ENCODE measurements at regions not wholly inside any gene's neighbourhood (a gene's known extent, or its start where the extent isn't known, plus 50 kb on each side); places are given as distances from the start of the nearest gene placed in this dataset.

DNA sequence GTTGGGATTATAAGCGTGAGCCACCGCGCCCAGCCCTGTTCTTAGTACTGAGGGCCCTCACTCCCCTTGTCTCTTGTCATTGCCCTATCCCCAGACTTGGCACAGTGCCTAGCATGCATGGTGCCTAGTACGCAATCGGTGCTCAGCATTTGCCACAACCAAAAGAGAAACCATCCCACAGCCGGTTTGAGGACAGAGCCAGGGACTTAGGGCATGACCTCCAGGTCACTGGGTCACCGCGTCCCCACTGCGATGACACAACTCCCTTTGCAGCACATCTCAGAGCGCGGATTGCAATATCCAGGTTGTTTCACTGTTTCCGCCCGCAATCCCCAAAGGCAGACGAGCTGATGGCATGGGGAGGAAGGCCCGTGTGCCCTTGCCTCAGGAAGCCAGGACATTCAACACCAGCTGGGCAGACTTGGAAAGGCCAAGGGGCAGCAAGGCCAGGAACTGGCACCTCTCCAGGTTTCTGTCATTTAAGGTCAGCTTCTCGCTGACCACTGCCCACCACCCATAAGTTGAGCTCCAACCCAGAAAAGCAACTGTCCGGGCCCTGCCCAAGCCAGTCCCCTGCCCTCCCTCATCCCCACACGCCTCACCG lies 274.5 kb downstream of the MRTFB start:
- DNase-seq (ENCODE audit: low read depth), result no peak
- TF ChIP-seq, protein P1, sequence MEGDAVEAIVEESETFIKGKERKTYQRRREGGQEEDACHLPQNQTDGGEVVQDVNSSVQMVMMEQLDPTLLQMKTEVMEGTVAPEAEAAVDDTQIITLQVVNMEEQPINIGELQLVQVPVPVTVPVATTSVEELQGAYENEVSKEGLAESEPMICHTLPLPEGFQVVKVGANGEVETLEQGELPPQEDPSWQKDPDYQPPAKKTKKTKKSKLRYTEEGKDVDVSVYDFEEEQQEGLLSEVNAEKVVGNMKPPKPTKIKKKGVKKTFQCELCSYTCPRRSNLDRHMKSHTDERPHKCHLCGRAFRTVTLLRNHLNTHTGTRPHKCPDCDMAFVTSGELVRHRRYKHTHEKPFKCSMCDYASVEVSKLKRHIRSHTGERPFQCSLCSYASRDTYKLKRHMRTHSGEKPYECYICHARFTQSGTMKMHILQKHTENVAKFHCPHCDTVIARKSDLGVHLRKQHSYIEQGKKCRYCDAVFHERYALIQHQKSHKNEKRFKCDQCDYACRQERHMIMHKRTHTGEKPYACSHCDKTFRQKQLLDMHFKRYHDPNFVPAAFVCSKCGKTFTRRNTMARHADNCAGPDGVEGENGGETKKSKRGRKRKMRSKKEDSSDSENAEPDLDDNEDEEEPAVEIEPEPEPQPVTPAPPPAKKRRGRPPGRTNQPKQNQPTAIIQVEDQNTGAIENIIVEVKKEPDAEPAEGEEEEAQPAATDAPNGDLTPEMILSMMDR (IDR thresholded peaks at IDR 0.05; ENCODE audit: control insufficient read depth, insufficient read depth, low read depth, low read length, missing control alignments), result no peak

DNA sequence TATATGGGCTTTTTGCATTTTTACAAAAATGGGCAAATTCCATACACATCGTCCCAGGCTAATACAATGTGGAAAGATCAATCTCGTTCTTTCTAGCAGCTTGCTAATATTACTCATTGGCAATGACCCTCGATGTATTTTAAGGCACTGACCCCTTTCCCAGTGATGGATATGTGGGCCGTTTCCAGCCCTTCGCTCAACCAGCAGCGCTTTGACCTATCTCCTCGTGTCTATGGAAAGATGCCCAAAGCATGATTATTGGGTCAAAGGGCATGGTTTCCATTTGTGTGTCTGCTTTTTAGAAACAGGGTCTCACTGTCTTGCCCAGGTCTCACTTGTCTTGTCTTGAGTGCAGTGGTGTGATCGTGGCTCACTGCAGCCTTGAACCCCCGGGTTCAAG lies 273.8 kb downstream of the MRTFB start:
- no peak for DNase-seq (ENCODE audit: low read depth)

More for the DNA sequence above, 274.5 kb downstream of the MRTFB start:
- no peak overlapping the region for H3K4me3 ChIP-seq (ENCODE audit: control insufficient read depth, low read depth, low read length)

DNA sequence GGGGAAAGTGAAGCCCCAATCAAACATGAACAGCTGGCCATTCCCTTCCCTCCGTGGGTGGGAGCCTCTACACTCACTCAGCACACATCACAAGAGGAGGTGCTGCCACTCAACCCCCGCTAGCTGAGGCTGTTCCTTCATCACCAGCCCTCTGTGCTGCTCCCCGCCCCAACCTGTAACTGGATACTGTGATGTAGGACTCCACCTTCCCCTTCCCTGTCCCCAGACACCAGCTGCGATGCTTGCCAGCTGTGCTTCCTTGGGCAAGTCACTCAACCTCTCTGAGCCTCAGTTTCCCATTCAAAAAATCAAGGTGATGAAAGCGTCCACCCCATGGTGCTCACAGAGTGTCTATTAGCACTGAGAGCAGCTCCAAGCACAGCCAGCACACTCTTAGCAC lies 273.2 kb downstream of the MRTFB start:
- H3K4me3 ChIP-seq (ENCODE audit: control insufficient read depth, low read depth, low read length), result no peak overlapping the region
- DNase-seq (ENCODE audit: low read depth), result no peak
- TF ChIP-seq, protein P1 (IDR thresholded peaks at IDR 0.05; ENCODE audit: control insufficient read depth, insufficient read depth, low read depth, low read length, missing control alignments), result no peak

More for the DNA sequence above, 273.8 kb downstream of the MRTFB start:
- H3K4me3 ChIP-seq (ENCODE audit: control insufficient read depth, low read depth, low read length), result no peak overlapping the region
- TF ChIP-seq, protein P1 (IDR thresholded peaks at IDR 0.05; ENCODE audit: control insufficient read depth, insufficient read depth, low read depth, low read length, missing control alignments), result no peak

DNA sequence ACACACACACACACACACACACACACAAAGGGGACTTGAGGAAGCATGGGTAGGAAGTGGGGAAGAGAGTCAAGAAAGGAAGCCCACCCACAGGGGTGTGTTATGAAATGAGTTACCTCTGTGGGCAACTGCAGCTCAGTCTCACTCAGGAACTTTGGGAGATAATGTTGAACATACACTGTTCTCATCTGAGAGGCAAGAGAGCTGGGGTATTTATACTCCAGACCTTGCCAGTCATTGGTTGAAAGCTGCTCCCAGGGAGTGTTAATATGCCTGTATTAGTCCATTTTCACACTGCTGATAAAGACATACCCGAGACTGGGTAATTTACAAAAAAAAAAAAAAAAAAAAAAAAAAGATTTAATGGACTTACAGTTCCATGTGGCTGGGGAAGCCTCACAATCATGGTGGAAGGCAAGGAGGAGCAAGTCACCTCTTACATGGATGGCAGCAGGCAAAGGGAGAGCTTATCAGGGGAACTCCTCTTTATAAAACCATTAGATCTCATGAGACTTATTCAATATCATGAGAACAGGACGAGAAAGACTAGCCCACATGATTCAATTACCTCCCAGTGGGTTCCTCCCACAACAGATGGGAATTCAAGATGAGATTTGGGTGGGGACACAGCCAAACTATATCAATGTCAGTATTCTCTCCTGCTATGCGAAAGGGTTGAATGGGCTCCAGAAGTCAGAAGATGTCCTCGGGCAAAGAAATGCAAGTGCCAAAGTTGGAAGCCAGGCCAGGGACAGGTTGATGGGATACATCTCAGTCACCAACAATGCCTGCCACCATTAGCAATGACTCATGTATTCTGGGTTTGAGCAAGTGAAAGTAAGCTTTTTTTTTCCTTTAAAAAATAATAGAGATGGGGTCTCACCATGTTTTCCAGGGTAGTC lies 270.5 kb downstream of the MRTFB start:
- DNase-seq (ENCODE audit: low read depth), result no peak
- no peak overlapping the region for H3K4me3 ChIP-seq (ENCODE audit: control insufficient read depth, low read depth, low read length)
- TF ChIP-seq, protein P1 (IDR thresholded peaks at IDR 0.05; ENCODE audit: control insufficient read depth, insufficient read depth, low read depth, low read length, missing control alignments), result no peak

DNA sequence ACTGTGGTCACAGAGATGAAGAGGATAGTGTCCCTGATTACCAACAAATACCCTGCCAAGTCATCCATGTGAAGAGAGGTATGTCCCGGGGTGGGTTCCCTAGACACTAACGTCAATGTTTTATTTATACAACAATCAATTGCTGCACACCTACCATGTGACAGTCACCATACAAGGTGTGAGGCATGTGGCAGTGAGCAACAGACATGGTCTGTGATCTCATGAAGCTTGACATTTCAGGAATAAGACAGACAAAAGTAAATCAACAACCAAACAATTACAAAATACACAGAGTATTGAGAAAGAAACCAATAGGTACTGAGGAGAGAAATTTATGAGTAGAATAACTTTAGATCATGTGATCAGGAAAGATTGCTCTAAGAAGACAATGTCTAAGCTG lies 268.6 kb downstream of the MRTFB start:
- no peak for DNase-seq (ENCODE audit: low read depth)
- H3K4me3 ChIP-seq (ENCODE audit: control insufficient read depth, low read depth, low read length), result no peak overlapping the region
- TF ChIP-seq, protein P1 (IDR thresholded peaks at IDR 0.05; ENCODE audit: control insufficient read depth, insufficient read depth, low read depth, low read length, missing control alignments), result no peak

DNA sequence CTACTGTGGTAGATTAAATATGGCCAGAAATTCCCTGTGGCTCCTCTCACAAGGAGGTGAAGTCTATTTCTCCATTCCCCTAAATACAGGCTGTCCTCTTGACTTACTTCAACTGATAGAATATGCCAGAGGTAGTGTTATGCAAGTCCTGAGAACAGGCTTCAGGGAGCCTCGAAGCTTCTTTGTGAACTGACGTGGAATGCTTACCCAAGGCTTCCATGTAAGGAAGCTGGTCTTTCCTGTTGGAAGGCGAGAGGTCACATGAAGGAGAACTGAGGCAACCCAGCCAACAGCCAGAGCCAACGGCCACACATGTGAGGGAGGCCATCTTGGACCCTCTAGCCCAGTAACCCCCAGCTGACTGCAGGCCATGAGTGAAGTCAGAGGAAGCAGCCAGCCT lies 267.9 kb downstream of the MRTFB start:
- H3K4me3 ChIP-seq (ENCODE audit: control insufficient read depth, low read depth, low read length), result no peak overlapping the region
- TF ChIP-seq, protein P1 (IDR thresholded peaks at IDR 0.05; ENCODE audit: control insufficient read depth, insufficient read depth, low read depth, low read length, missing control alignments), result no peak
- no peak for DNase-seq (ENCODE audit: low read depth)
